Coronary artery (tissue), 2 donors: ENCODE measurements at regions not wholly inside any gene's neighbourhood (a gene's known extent, or its start where the extent isn't known, plus 50 kb on each side); places are given as distances from the start of the nearest gene placed in this dataset.

Experiments used
- DNase-seq: peaks from one replicate; pipeline ENCODE4 v3.0.0-alpha.2; 2017; ENCODE audit warnings: low spot score
- H3K27ac ChIP-seq, 2 donors: fragments of 200-600 bp; sonication (generic); one replicate each; pipeline ENCODE4 v1.5.1; 2016 to 2019
- H3K4me3 ChIP-seq: fragments of 200-600 bp; sonication (generic); 2 replicates; pipeline ENCODE4 v1.5.1; 2016; ENCODE audit warnings: mild to moderate bottlenecking, moderate library complexity
- CTCF ChIP-seq: fragments of 200-600 bp; sonication (generic); IDR thresholded peaks from one replicate; pipeline ENCODE4 v1.5.1; 2019; ENCODE audit warnings: antibody characterized with exemption

GRCh38 chr13:80149736-80150135 lies 191.2 kb downstream of the SPRY2 start:
- no peak for DNase-seq
- no peak overlapping the region for H3K4me3 ChIP-seq
- H3K27ac ChIP-seq: no peak overlapping the region
- TF ChIP-seq CTCF: no peak

GRCh38 chr13:80145171-80145690 lies 195.7 kb downstream of the SPRY2 start:
- Histone ChIP-seq H3K27ac (no peak overlapping the region), H3K4me3 (no peak overlapping the region)
- TF ChIP-seq CTCF: no peak
- no peak for DNase-seq

- TF ChIP-seq CTCF: no peak
- Histone ChIP-seq H3K27ac (no peak overlapping the region), H3K4me3 (no peak overlapping the region)
- DNase-seq: no peak
Observed at GRCh38 chr13:80144493-80144892, 196.4 kb downstream of the SPRY2 start.

GRCh38 chr13:80141123-80141849 lies 199.6 kb downstream of the SPRY2 start:
- peak; percentile 76 for DNase-seq
- no peak for TF ChIP-seq CTCF
- peak overlapping the region; percentile 42 to 44 for H3K27ac ChIP-seq
- peak overlapping the region; percentile 21 for H3K4me3 ChIP-seq

- no peak for TF ChIP-seq CTCF
- Histone ChIP-seq H3K27ac (peak overlapping the region; percentile 42 to 44), H3K4me3 (peak overlapping the region; percentile 21)
- no peak for DNase-seq
Observed at GRCh38 chr13:80140685-80141084, 200.2 kb downstream of the SPRY2 start.

- no peak for DNase-seq
- Histone ChIP-seq H3K4me3 (no peak overlapping the region), H3K27ac (no peak overlapping the region)
- no peak for TF ChIP-seq CTCF
Observed at GRCh38 chr13:80139196-80139595, 201.7 kb downstream of the SPRY2 start.

- H3K27ac ChIP-seq: no peak overlapping the region
- no peak for TF ChIP-seq CTCF
- no peak for DNase-seq
- no peak overlapping the region for H3K4me3 ChIP-seq
Observed at GRCh38 chr13:80137994-80138393, 202.9 kb downstream of the SPRY2 start.
